SK-N-MC (cell line): ENCODE measurements at regions not wholly inside any gene's neighbourhood (a gene's known extent, or its start where the extent isn't known, plus 50 kb on each side); places are given as distances from the start of the nearest gene placed in this dataset.

Experiments
- EZH2 ChIP-seq: fragments of 200-600 bp; sonication (generic); IDR thresholded peaks from one replicate; pipeline ENCODE4 v1.6.1; 2017; ENCODE audit warnings: antibody characterized with exemption
- POLR2AphosphoS5 ChIP-seq: IDR thresholded peaks from 2 replicates; pipeline ENCODE4 v1.6.1; 2012; ENCODE audit warnings: mild to moderate bottlenecking, low read depth, low read length, borderline replicate concordance

- TF ChIP-seq EZH2, result no peak
- TF ChIP-seq POLR2AphosphoS5, result no peak
Measured at GRCh38 chr4:13830449-13830848, 202.9 kb upstream of the BOD1L1 start.
